ENCODE measurements at regions not wholly inside any gene's neighbourhood (a gene's known extent, or its start where the extent isn't known, plus 50 kb on each side); places are given as distances from the start of the nearest gene placed in this dataset.

- Histone ChIP-seq H3K27ac (ENCODE audit: low read depth, low read length, severe bottlenecking) (no peak overlapping the region), H3K4me3 (ENCODE audit: extremely low read depth, insufficient read depth, low read length, poor library complexity, severe bottlenecking) (no peak overlapping the region), H3K9me3 (ENCODE audit: control insufficient read depth, low read length) (no peaks in the 10 kb centered on the region), H3K36me3 (ENCODE audit: control insufficient read depth, insufficient read depth, low read length) (no peaks in the 10 kb centered on the region), H3K4me1 (ENCODE audit: control insufficient read depth, insufficient read depth, low read length, poor library complexity, severe bottlenecking) (peaks cover 20% of the 10 kb centered on the region)
- 81 to 97% methylated on average over 5 of the region's 5 CpGs for WGBS, 2 experiments (ENCODE audit: insufficient coverage in 2 of 2)
Measured at GRCh38 chr2:43160778-43161177, 65.6 kb downstream of the ZFP36L2 start.

GRCh38 chr2:43159797-43160196, 66.6 kb downstream of the ZFP36L2 start:
- no peaks in the 10 kb centered on the region for H3K9me3 ChIP-seq (ENCODE audit: control insufficient read depth, low read length)
- no peak overlapping the region for H3K4me3 ChIP-seq (ENCODE audit: extremely low read depth, insufficient read depth, low read length, poor library complexity, severe bottlenecking)
- no peak overlapping the region for H3K27ac ChIP-seq (ENCODE audit: low read depth, low read length, severe bottlenecking)
- H3K36me3 ChIP-seq (ENCODE audit: control insufficient read depth, insufficient read depth, low read length), result no peaks in the 10 kb centered on the region
- 82 to 100% methylated on average over 1 to 4 of the region's 7 CpGs for WGBS, 2 experiments (ENCODE audit: insufficient coverage in 2 of 2)
- peaks cover 17% of the 10 kb centered on the region for H3K4me1 ChIP-seq (ENCODE audit: control insufficient read depth, insufficient read depth, low read length, poor library complexity, severe bottlenecking)

GRCh38 chr2:43158259-43158880, 68.0 kb downstream of the ZFP36L2 start:
- Histone ChIP-seq H3K27ac (ENCODE audit: low read depth, low read length, severe bottlenecking) (peak overlapping the region; percentile 45), H3K36me3 (ENCODE audit: control insufficient read depth, insufficient read depth, low read length) (no peaks in the 10 kb centered on the region), H3K4me1 (ENCODE audit: control insufficient read depth, insufficient read depth, low read length, poor library complexity, severe bottlenecking) (peaks cover 17% of the 10 kb centered on the region), H3K9me3 (ENCODE audit: control insufficient read depth, low read length) (no peaks in the 10 kb centered on the region), H3K4me3 (ENCODE audit: extremely low read depth, insufficient read depth, low read length, poor library complexity, severe bottlenecking) (no peak overlapping the region)
- 61 to 66% methylated on average over 6 of the region's 11 CpGs for WGBS, 2 experiments (ENCODE audit: insufficient coverage in 2 of 2)

- no peaks in the 10 kb centered on the region for H3K36me3 ChIP-seq (ENCODE audit: control insufficient read depth, insufficient read depth, low read length)
- 92 to 96% methylated on average over 9 to 10 of the region's 14 CpGs for WGBS, 2 experiments (ENCODE audit: insufficient coverage in 2 of 2)
- no peak overlapping the region for H3K27ac ChIP-seq (ENCODE audit: low read depth, low read length, severe bottlenecking)
- H3K4me1 ChIP-seq (ENCODE audit: control insufficient read depth, insufficient read depth, low read length, poor library complexity, severe bottlenecking), result peaks cover 17% of the 10 kb centered on the region
- H3K4me3 ChIP-seq (ENCODE audit: extremely low read depth, insufficient read depth, low read length, poor library complexity, severe bottlenecking), result no peak overlapping the region
- no peaks in the 10 kb centered on the region for H3K9me3 ChIP-seq (ENCODE audit: control insufficient read depth, low read length)
Measured at GRCh38 chr2:43157506-43158246, 68.7 kb downstream of the ZFP36L2 start.

GRCh38 chr2:43155851-43156411, 70.5 kb downstream of the ZFP36L2 start:
- Histone ChIP-seq H3K9me3 (ENCODE audit: control insufficient read depth, low read length) (no peaks in the 10 kb centered on the region), H3K4me3 (ENCODE audit: extremely low read depth, insufficient read depth, low read length, poor library complexity, severe bottlenecking) (no peak overlapping the region), H3K36me3 (ENCODE audit: control insufficient read depth, insufficient read depth, low read length) (no peaks in the 10 kb centered on the region), H3K27ac (ENCODE audit: low read depth, low read length, severe bottlenecking) (no peak overlapping the region), H3K4me1 (ENCODE audit: control insufficient read depth, insufficient read depth, low read length, poor library complexity, severe bottlenecking) (peaks cover 17% of the 10 kb centered on the region)
- whole genome bisulfite sequencing, 2 experiments (ENCODE audit: insufficient coverage in 2 of 2), result 90 to 98% methylated on average over 5 to 6 of the region's 13 CpGs

- H3K4me3 ChIP-seq (ENCODE audit: extremely low read depth, insufficient read depth, low read length, poor library complexity, severe bottlenecking), result no peak overlapping the region
- H3K36me3 ChIP-seq (ENCODE audit: control insufficient read depth, insufficient read depth, low read length), result no peaks in the 10 kb centered on the region
- 80 to 93% methylated on average over 3 of the region's 5 CpGs for WGBS, 2 experiments (ENCODE audit: insufficient coverage in 2 of 2)
- no peak overlapping the region for H3K27ac ChIP-seq (ENCODE audit: low read depth, low read length, severe bottlenecking)
- no peaks in the 10 kb centered on the region for H3K9me3 ChIP-seq (ENCODE audit: control insufficient read depth, low read length)
- peaks cover 15% of the 10 kb centered on the region for H3K4me1 ChIP-seq (ENCODE audit: control insufficient read depth, insufficient read depth, low read length, poor library complexity, severe bottlenecking)
Measured at GRCh38 chr2:43154685-43155084, 71.7 kb downstream of the ZFP36L2 start.

- 84 to 94% methylated on average over 6 to 8 of the region's 11 CpGs for WGBS, 2 experiments (ENCODE audit: insufficient coverage in 2 of 2)
- Histone ChIP-seq H3K4me3 (ENCODE audit: extremely low read depth, insufficient read depth, low read length, poor library complexity, severe bottlenecking) (no peak overlapping the region), H3K9me3 (ENCODE audit: control insufficient read depth, low read length) (no peaks in the 10 kb centered on the region), H3K27ac (ENCODE audit: low read depth, low read length, severe bottlenecking) (no peak overlapping the region), H3K4me1 (ENCODE audit: control insufficient read depth, insufficient read depth, low read length, poor library complexity, severe bottlenecking) (peaks cover 3% of the 10 kb centered on the region), H3K36me3 (ENCODE audit: control insufficient read depth, insufficient read depth, low read length) (no peaks in the 10 kb centered on the region)
Measured at GRCh38 chr2:43152741-43153647, 73.4 kb downstream of the ZFP36L2 start.

GRCh38 chr2:43152186-43152585, 74.2 kb downstream of the ZFP36L2 start:
- WGBS, 2 experiments (ENCODE audit: insufficient coverage in 2 of 2), result 80 to 85% methylated on average over 6 to 8 of the region's 8 CpGs
- no peak overlapping the region for H3K27ac ChIP-seq (ENCODE audit: low read depth, low read length, severe bottlenecking)
- H3K4me3 ChIP-seq (ENCODE audit: extremely low read depth, insufficient read depth, low read length, poor library complexity, severe bottlenecking), result no peak overlapping the region
- no peaks in the 10 kb centered on the region for H3K36me3 ChIP-seq (ENCODE audit: control insufficient read depth, insufficient read depth, low read length)
- no peaks in the 10 kb centered on the region for H3K9me3 ChIP-seq (ENCODE audit: control insufficient read depth, low read length)
- H3K4me1 ChIP-seq (ENCODE audit: control insufficient read depth, insufficient read depth, low read length, poor library complexity, severe bottlenecking), result no peaks in the 10 kb centered on the region

- H3K4me1 ChIP-seq (ENCODE audit: control insufficient read depth, insufficient read depth, low read length, poor library complexity, severe bottlenecking), result no peaks in the 10 kb centered on the region
- 93 to 100% methylated on average over 3 to 9 of the region's 9 CpGs for WGBS, 2 experiments (ENCODE audit: insufficient coverage in 2 of 2)
- H3K4me3 ChIP-seq (ENCODE audit: extremely low read depth, insufficient read depth, low read length, poor library complexity, severe bottlenecking), result no peak overlapping the region
- H3K9me3 ChIP-seq (ENCODE audit: control insufficient read depth, low read length), result no peaks in the 10 kb centered on the region
- no peak overlapping the region for H3K27ac ChIP-seq (ENCODE audit: low read depth, low read length, severe bottlenecking)
- H3K36me3 ChIP-seq (ENCODE audit: control insufficient read depth, insufficient read depth, low read length), result no peaks in the 10 kb centered on the region
Measured at GRCh38 chr2:43149482-43150107, 76.8 kb downstream of the ZFP36L2 start.

- Histone ChIP-seq H3K4me1 (ENCODE audit: control insufficient read depth, insufficient read depth, low read length, poor library complexity, severe bottlenecking) (no peaks in the 10 kb centered on the region), H3K9me3 (ENCODE audit: control insufficient read depth, low read length) (no peaks in the 10 kb centered on the region), H3K36me3 (ENCODE audit: control insufficient read depth, insufficient read depth, low read length) (no peaks in the 10 kb centered on the region), H3K27ac (ENCODE audit: low read depth, low read length, severe bottlenecking) (no peak overlapping the region), H3K4me3 (ENCODE audit: extremely low read depth, insufficient read depth, low read length, poor library complexity, severe bottlenecking) (no peak overlapping the region)
- whole genome bisulfite sequencing, 2 experiments (ENCODE audit: insufficient coverage in 2 of 2), result no CpG with 5 or more reads among the region's 5 CpGs
Measured at GRCh38 chr2:43146083-43146482, 80.3 kb downstream of the ZFP36L2 start.
